Central memory CD4-positive, alpha-beta T cell (primary cell): ENCODE measurements at regions not wholly inside any gene's neighbourhood (a gene's known extent, or its start where the extent isn't known, plus 50 kb on each side); places are given as distances from the start of the nearest gene placed in this dataset.
"Not testable (repeated sequence)": the region's sequence is repeated elsewhere in the genome, so short reads cannot be mapped to it uniquely, and the experiment has no call there.

ENCODE experiments used
- DNase-seq: peaks from one replicate; pipeline ENCODE4 v3.0.0; 2022

GRCh38 chr1:99361406-99361805 is 97.1 kb downstream of the PLPPR4 start:
- DNase-seq: no peak

- no peak for DNase-seq
These were observed 99.2 kb downstream of the PLPPR4 start for GRCh38 chr1:99363531-99363930.

GRCh38 chr1:99365141-99365540 is 100.8 kb downstream of the PLPPR4 start:
- DNase-seq: no peak

- DNase-seq: no peak
These were observed 101.3 kb downstream of the PLPPR4 start for GRCh38 chr1:99365545-99365944.

- no peak for DNase-seq
These were observed 104.9 kb downstream of the PLPPR4 start for GRCh38 chr1:99369154-99369553.

GRCh38 chr1:99370476-99370875 is 106.2 kb downstream of the PLPPR4 start:
- no peak for DNase-seq

GRCh38 chr1:99371413-99371812 is 107.1 kb downstream of the PLPPR4 start:
- no peak for DNase-seq

GRCh38 chr1:99374109-99374508 is 109.8 kb downstream of the PLPPR4 start:
- DNase-seq: no peak

- DNase-seq: not testable (repeated sequence)
These were observed 110.4 kb downstream of the PLPPR4 start for GRCh38 chr1:99374693-99375092.

- no peak for DNase-seq
These were observed 119.7 kb downstream of the PLPPR4 start for GRCh38 chr1:99384021-99384420.

GRCh38 chr1:99385852-99386251 is 121.6 kb downstream of the PLPPR4 start:
- no peak for DNase-seq

GRCh38 chr1:99396389-99396788 is 132.1 kb downstream of the PLPPR4 start:
- DNase-seq: no peak

GRCh38 chr1:99397029-99397428 is 132.7 kb downstream of the PLPPR4 start:
- DNase-seq: no peak

- DNase-seq: no peak
These were observed 133.6 kb downstream of the PLPPR4 start for GRCh38 chr1:99397863-99398262.

- not testable (repeated sequence) for DNase-seq
These were observed 137.3 kb downstream of the PLPPR4 start for GRCh38 chr1:99401556-99401955.

- not testable (repeated sequence) for DNase-seq
These were observed 140.1 kb downstream of the PLPPR4 start for GRCh38 chr1:99404399-99404798.

GRCh38 chr1:99405325-99405724 is 141.0 kb downstream of the PLPPR4 start:
- not testable (repeated sequence) for DNase-seq

GRCh38 chr1:99407018-99407417 is 142.7 kb downstream of the PLPPR4 start:
- no peak for DNase-seq

- no peak for DNase-seq
These were observed 159.8 kb downstream of the PLPPR4 start for GRCh38 chr1:99424087-99424486.

GRCh38 chr1:99429754-99430153 is 165.5 kb downstream of the PLPPR4 start:
- no peak for DNase-seq

- no peak for DNase-seq
These were observed 174.5 kb downstream of the PLPPR4 start for GRCh38 chr1:99438656-99439230.

- no peak for DNase-seq
These were observed 175.3 kb downstream of the PLPPR4 start for GRCh38 chr1:99439433-99440075.

- no peak for DNase-seq
These were observed 177.2 kb downstream of the PLPPR4 start for GRCh38 chr1:99441299-99442095.
